MM.1S (cell line): ENCODE measurements at regions not wholly inside any gene's neighbourhood (a gene's known extent, or its start where the extent isn't known, plus 50 kb on each side); places are given as distances from the start of the nearest gene placed in this dataset.

ENCODE experiments used
- CTCF ChIP-seq: fragments of 300-600 bp; sonication (generic); IDR thresholded peaks from 2 replicates; pipeline ENCODE4 v1.5.1; 2016; ENCODE audit warnings: antibody characterized with exemption, low read length, mixed read lengths
- EZH2 ChIP-seq: fragments of 300-600 bp; sonication (generic); optimal IDR thresholded peaks from 2 replicates; pipeline ENCODE3; 2017; ENCODE audit warnings: low read depth, mild to moderate bottlenecking, antibody characterized with exemption, low read length, mixed read lengths

GRCh38 chr9:24832307-24832706 lies 286.6 kb upstream of the IZUMO3 start:
- TF ChIP-seq CTCF (peak; percentile 29), EZH2 (no peak)
